SKM-1 (cell line): ENCODE measurements at regions not wholly inside any gene's neighbourhood (a gene's known extent, or its start where the extent isn't known, plus 50 kb on each side); places are given as distances from the start of the nearest gene placed in this dataset.
"Not testable (repeated sequence)": the region's sequence is repeated elsewhere in the genome, so short reads cannot be mapped to it uniquely, and the experiment has no call there.

Experiments used
- DNase-seq: peaks from one replicate; lab custom pipeline; 2025; ENCODE audit not compliant: unreplicated experiment; lab: John Stamatoyannopoulos, UW

- DNase-seq, result no peak
Observed at GRCh38 chr1:178020968-178021640, 51.2 kb upstream of the SEC16B start.

GRCh38 chr1:178021950-178022349, 52.1 kb upstream of the SEC16B start:
- DNase-seq, result no peak

- no peak for DNase-seq
Observed at GRCh38 chr1:178023181-178023618, 53.3 kb upstream of the SEC16B start.

DNA sequence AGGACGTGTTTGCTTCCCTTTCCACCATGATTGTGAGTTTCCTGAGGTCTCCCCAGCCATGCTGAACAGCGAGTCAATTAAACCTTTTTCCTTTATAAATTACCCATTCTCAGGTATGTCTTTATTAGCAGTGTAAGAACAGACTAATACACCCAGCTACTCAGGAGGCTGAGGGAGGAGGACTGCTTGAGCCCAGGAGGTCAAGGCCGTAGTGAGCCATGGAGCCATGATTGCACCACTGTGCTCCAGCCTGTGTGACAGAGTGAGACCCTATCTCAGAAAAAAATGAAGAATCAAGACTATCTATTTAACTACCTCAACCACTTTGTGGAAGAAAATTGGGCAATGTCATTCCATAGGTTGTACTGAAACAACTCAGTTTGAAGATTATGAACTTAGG, 54.6 kb upstream of the SEC16B start:
- no peak for DNase-seq

- no peak for DNase-seq
Observed at GRCh38 chr1:178025613-178026356, 55.9 kb upstream of the SEC16B start.

DNA sequence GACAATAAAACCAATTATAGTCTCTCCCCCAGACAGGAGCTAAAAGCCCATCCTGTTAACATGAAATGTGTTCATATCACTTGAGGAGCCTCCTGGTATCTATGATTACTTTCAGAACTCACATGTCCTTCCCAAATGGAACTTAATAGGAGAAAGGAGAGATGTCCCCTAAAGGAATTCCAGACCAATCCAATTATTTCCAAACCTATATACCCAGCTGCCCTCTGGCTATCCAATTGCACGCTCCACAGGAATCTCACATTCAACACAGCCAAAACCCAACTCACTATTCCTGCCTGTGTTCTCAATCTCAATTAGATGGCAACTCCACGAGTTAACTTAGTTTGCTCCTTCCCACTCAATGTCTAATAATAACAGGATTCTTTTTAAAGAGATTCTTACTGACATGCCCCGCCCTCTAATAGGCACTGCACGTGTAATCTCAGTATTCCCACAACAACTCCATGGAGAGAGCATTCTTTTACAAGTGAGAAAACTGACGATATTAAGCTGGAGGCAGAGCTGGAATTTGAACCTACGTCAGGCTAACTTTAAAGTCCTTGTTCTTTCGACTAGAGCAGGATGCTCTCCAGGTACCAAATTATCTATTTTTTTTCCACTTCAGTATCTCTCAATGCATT, 59.1 kb upstream of the SEC16B start:
- DNase-seq, result no peak

DNA sequence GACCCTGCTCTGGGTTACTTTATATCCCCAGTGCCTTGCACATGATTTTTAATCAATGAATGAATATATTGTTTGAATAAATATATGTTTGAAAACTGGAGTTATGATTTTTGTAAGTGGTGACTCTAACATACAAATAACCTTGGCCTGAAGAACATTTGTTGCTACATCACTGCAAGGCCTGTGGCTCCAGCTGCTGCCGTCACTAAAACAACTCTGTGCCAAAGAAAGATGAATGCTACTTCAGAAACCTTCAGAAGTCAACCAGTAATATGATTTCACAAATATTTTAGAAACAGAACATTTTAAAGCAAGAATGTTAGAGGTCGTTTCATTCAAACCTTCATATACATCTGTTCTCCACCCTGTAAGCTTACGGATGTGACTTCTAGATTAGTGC, 60.6 kb upstream of the SEC16B start:
- no peak for DNase-seq

GRCh38 chr1:178031856-178032320, 62.0 kb upstream of the RASAL2 start:
- DNase-seq, result peak; percentile 59

GRCh38 chr1:178033019-178033418, 60.9 kb upstream of the RASAL2 start:
- DNase-seq, result no peak

DNA sequence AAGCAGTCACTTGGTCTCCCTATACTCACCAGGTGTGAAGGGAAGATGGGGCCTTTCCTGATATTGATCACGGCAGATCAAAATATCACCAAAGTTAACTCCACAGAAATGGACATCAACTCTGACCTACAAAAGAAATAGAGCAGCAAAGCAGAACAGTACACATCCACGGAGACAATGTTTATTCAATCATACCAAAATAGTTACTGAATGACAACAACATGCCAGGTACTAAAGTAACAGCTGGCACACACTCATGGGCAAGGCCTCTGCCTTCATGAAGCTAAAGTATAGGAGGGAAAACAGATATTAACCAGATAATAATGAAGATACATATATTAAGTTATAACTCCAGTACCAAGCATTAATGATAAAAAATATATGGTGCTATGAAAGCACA, 59.2 kb upstream of the RASAL2 start:
- no peak for DNase-seq

GRCh38 chr1:178036090-178036489, 57.8 kb upstream of the RASAL2 start:
- DNase-seq, result no peak

- peak; percentile 72 for DNase-seq
Observed at GRCh38 chr1:178037510-178038253, 56.2 kb upstream of the RASAL2 start.

DNA sequence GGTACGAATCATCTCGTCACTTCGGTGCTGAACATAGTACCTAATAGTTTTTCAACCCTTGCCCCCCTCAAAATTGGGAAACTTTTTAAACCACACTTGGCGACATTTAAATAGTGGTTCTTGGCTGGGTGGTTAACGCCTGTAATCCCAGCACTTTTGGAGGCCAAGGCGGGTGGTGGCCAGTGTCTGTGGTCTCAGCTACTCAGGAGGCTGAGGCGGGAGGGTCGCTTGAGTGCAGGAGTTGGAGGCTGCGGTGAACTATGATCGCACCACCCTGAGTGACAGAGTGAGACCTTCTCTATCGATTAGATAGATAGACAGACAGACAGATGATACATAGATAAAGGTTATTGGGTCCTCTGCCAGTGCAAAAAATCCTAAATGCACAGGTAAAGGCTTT, 55.5 kb upstream of the RASAL2 start:
- DNase-seq, result no peak

- no peak for DNase-seq
Observed at GRCh38 chr1:178039891-178040290, 54.0 kb upstream of the RASAL2 start.

DNA sequence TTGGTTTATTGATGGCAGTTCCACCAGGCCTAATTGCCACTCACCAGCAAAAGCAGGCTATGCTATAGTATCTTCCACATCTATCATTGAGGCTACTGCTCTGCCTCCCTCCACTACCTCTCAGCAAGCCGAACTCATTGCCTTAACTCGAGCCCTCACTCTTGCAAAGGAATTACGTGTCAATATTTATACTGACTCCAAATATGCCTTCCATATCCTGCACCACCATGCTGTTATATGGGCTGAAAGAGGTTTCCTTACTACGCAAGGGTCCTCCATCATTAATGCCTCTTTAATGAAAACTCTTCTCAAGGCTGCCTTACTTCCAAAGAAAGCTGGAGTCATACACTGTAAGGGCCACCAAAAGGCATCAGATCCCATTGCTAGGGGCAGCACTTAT, 50.0 kb upstream of the RASAL2 start:
- not testable (repeated sequence) for DNase-seq
